Choroid plexus epithelial cell (primary cell): ENCODE measurements at regions not wholly inside any gene's neighbourhood (a gene's known extent, or its start where the extent isn't known, plus 50 kb on each side); places are given as distances from the start of the nearest gene placed in this dataset.

Experiments
- DNase-seq: peaks from one replicate; pipeline ENCODE4 v3.0.0-alpha.2; 2010; ENCODE audit warnings: low read depth
- H3K4me3 ChIP-seq: 2 replicates; pipeline ENCODE4 v1.5.1; 2011; ENCODE audit warnings: low read depth, mild to moderate bottlenecking, control low read depth, low read length, moderate library complexity
- TF ChIP-seq, protein P1 (sequence below): conservative IDR thresholded peaks from 2 replicates; pipeline ENCODE4 v1.5.1; 2011; ENCODE audit warnings: low read depth, mild to moderate bottlenecking, control low read depth, inconsistent platforms, low read length, moderate library complexity

DNA sequence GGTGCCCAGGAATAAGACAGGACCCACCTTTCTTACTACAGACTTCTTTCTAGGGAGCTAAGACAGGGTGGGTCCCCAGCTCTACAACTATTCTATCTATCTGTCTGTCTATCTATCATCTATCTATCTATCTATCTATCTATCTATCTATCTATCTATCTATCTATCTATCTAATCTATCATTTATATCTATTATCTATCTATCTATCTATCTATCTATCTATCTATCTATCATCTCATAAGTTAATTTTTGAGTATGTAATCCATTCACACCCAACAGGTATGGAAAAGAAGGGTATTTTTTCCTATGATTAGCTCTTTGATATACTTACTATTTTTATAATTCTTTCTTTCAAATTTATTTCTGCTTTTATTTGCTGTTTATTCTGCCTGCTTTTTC lies 55.9 kb downstream of the BAMBI start:
- DNase-seq, result no peak
- H3K4me3 ChIP-seq, result no peak overlapping the region
- TF ChIP-seq, protein P1, sequence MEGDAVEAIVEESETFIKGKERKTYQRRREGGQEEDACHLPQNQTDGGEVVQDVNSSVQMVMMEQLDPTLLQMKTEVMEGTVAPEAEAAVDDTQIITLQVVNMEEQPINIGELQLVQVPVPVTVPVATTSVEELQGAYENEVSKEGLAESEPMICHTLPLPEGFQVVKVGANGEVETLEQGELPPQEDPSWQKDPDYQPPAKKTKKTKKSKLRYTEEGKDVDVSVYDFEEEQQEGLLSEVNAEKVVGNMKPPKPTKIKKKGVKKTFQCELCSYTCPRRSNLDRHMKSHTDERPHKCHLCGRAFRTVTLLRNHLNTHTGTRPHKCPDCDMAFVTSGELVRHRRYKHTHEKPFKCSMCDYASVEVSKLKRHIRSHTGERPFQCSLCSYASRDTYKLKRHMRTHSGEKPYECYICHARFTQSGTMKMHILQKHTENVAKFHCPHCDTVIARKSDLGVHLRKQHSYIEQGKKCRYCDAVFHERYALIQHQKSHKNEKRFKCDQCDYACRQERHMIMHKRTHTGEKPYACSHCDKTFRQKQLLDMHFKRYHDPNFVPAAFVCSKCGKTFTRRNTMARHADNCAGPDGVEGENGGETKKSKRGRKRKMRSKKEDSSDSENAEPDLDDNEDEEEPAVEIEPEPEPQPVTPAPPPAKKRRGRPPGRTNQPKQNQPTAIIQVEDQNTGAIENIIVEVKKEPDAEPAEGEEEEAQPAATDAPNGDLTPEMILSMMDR, result no peak

DNA sequence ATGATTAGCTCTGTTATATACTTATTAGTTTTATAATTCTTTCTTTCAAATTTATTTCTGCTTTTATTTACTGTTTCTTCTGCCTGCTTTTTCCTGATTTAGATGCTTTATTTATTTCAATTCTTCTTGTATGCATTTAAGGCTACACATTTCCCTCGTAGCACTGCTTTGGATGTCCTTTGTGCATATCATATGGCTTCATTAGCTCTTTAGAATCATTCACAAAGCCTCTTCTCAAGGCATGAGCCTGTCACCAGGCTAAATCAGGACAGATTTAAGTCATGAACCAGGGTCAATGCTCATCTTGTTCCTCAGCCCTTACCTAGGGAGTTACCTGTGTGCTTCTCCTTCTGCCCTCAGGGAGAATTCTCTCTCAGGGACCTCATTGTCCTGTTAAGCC lies 56.3 kb downstream of the BAMBI start:
- TF ChIP-seq, protein P1, result no peak
- H3K4me3 ChIP-seq, result no peak overlapping the region
- DNase-seq, result no peak

- TF ChIP-seq, protein P1, result no peak
- peak; percentile 89 for DNase-seq
Measured at GRCh38 chr10:28734938-28735759, 57.8 kb downstream of the BAMBI start.

GRCh38 chr10:28737096-28737495 lies 59.8 kb downstream of the BAMBI start:
- TF ChIP-seq, protein P1, result no peak
- no peak for DNase-seq

More at GRCh38 chr10:28734938-28735759, 57.8 kb downstream of the BAMBI start:
- no peak overlapping the region for H3K4me3 ChIP-seq

GRCh38 chr10:28738200-28738599 lies 60.9 kb downstream of the BAMBI start:
- DNase-seq, result no peak

More at GRCh38 chr10:28737096-28737495, 59.8 kb downstream of the BAMBI start:
- H3K4me3 ChIP-seq, result no peak overlapping the region

GRCh38 chr10:28743576-28743975 lies 66.3 kb downstream of the BAMBI start:
- TF ChIP-seq, protein P1, result no peak
- no peak overlapping the region for H3K4me3 ChIP-seq
- DNase-seq, result no peak

More at GRCh38 chr10:28738200-28738599, 60.9 kb downstream of the BAMBI start:
- TF ChIP-seq, protein P1, result peak; percentile 35
- no peak overlapping the region for H3K4me3 ChIP-seq
